ENCODE measurements at regions not wholly inside any gene's neighbourhood (a gene's known extent, or its start where the extent isn't known, plus 50 kb on each side); places are given as distances from the start of the nearest gene placed in this dataset.
"Not testable (repeated sequence)": the region's sequence is repeated elsewhere in the genome, so short reads cannot be mapped to it uniquely, and the experiment has no call there.

GRCh38 chr3:177787279-177788041 lies 590.2 kb upstream of the TBL1XR1 start:
- DNase-seq (ENCODE audit: low read depth) = no peak
- H3K4me3 ChIP-seq (ENCODE audit: control insufficient read depth, low read depth, low read length) = no peak overlapping the region
- no peak for TF ChIP-seq CTCF (conservative IDR thresholded peaks at IDR 0.05; ENCODE audit: control insufficient read depth, insufficient read depth, low read depth, low read length)

GRCh38 chr3:177789500-177789899 lies 592.2 kb upstream of the TBL1XR1 start:
- H3K4me3 ChIP-seq (ENCODE audit: control insufficient read depth, low read depth, low read length) = no peak overlapping the region
- no peak for TF ChIP-seq CTCF (conservative IDR thresholded peaks at IDR 0.05; ENCODE audit: control insufficient read depth, insufficient read depth, low read depth, low read length)
- no peak for DNase-seq (ENCODE audit: low read depth)

DNA sequence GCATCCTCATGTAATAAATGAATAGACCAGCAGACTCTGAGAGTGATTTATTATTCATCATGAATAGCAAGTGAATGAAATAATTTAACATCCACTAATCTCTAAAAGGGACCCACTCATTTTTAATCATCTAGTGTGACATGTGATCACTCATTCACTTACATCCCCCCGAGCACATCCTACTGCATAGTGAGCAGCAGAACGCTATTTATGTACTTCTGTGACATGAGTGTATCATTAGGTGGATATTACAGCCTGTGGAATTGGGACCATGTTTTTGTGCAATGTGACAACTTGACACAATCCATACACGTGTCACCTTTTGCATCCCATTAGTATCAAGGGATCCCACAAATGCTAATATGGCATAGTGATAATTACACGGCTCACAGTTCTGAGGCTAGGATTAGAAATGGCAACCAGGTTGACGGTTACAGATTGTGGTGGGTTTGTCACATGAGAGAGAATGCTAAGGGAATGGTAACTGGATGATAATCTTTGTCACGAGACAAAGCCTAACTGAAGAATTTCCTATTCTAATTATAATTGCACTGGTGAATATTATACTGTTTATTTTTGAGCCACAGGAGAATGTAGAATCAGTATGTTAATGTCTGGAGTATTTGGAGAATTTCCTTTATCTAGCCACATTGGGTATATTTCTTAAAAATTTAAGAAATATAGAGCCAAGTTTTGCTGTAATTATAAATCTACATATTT lies 595.2 kb upstream of the TBL1XR1 start:
- DNase-seq (ENCODE audit: low read depth) = no peak
- no peak overlapping the region for H3K4me3 ChIP-seq (ENCODE audit: control insufficient read depth, low read depth, low read length)
- no peak for TF ChIP-seq CTCF (conservative IDR thresholded peaks at IDR 0.05; ENCODE audit: control insufficient read depth, insufficient read depth, low read depth, low read length)

DNA sequence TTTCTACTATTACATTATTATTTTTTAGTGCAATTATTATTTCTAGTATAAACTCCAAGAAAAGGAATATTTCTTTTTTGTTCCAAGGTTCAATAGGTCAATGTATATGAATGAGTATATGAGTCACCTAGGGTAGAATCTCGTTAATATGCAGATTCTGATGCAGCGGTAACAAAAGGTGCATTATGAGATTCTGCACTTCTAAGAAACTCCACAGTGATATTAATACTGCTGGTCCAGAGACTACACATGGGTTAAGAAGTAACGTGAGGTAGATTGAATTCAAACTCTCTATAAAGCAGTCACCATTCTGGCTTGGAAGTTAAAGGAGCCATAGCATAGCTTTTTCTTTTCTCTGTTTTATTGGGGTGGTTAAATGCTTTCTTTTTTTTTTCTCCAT lies 596.2 kb upstream of the TBL1XR1 start:
- TF ChIP-seq CTCF (conservative IDR thresholded peaks at IDR 0.05; ENCODE audit: control insufficient read depth, insufficient read depth, low read depth, low read length) = no peak
- DNase-seq (ENCODE audit: low read depth) = no peak
- H3K4me3 ChIP-seq (ENCODE audit: control insufficient read depth, low read depth, low read length) = no peak overlapping the region

DNA sequence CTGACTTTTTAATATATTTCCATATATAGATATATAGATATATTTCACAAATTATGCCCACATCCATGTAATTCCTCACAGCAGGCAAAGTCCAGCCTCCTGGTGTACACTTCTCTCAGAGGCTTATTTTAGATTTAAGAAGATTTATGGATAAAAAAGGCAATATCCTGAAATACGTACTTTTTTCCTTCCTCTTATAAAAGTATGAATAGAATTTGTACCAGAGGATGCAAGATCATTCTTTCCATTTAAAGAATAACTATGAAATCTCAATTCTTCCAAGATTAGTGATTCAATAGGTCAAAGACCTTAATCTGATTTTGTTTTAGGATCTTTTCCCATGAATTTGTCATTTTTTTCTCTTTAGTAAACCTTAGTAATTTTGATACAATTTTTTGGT lies 597.9 kb upstream of the TBL1XR1 start:
- DNase-seq (ENCODE audit: low read depth) = no peak
- H3K4me3 ChIP-seq (ENCODE audit: control insufficient read depth, low read depth, low read length) = no peak overlapping the region
- no peak for TF ChIP-seq CTCF (conservative IDR thresholded peaks at IDR 0.05; ENCODE audit: control insufficient read depth, insufficient read depth, low read depth, low read length)

- TF ChIP-seq CTCF (conservative IDR thresholded peaks at IDR 0.05; ENCODE audit: control insufficient read depth, insufficient read depth, low read depth, low read length) = no peak
- no peak for DNase-seq (ENCODE audit: low read depth)
- H3K4me3 ChIP-seq (ENCODE audit: control insufficient read depth, low read depth, low read length) = no peak overlapping the region
These were observed 598.6 kb upstream of the TBL1XR1 start for GRCh38 chr3:177795859-177796258.

- DNase-seq (ENCODE audit: low read depth) = peak; percentile 46
- not testable (repeated sequence) for H3K4me3 ChIP-seq (ENCODE audit: control insufficient read depth, low read depth, low read length)
These were observed 602.9 kb upstream of the TBL1XR1 start for GRCh38 chr3:177800147-177800546.
